ENCODE measurements at regions not wholly inside any gene's neighbourhood (a gene's known extent, or its start where the extent isn't known, plus 50 kb on each side); places are given as distances from the start of the nearest gene placed in this dataset.

DNA sequence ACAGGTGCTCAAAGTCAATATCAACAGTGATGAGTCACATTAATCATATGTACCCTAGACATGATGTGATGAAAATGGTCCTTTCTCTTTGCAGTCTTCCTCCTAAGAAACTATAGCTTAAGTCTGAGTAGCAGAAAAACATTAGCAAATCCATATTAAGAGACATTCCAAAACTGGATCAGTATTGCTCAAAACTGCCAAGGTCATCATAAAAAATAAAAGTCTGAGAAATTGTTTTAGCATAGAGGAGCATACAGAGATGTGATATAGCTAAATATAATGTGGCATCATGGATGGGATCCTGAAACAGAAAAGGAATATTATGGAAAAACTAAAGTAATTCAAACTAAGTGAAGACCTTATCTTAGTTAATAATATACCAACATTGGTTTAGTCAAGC is 1316.1 kb downstream of the SUCLG1 start:
- TF ChIP-seq POLR2AphosphoS2 (conservative IDR thresholded peaks at IDR 0.05; ENCODE audit: low read length) (no peak), CEBPB (IDR thresholded peaks at IDR 0.05) (no peak), RFX5 (IDR thresholded peaks at IDR 0.05) (no peak), SREBF2 (IDR thresholded peaks at IDR 0.05) (no peak), CTCF (IDR thresholded peaks at IDR 0.05) (no peak), CHD4 (IDR thresholded peaks at IDR 0.05; ENCODE audit: borderline replicate concordance) (no peak), KDM5A (IDR thresholded peaks at IDR 0.05) (no peak), NR3C1 (IDR thresholded peaks at IDR 0.05) (no peak), MAFK (IDR thresholded peaks at IDR 0.05; ENCODE audit: partially characterized antibody) (peak; percentile 79), HOXA7 (CRISPR knock-in tag; IDR thresholded peaks at IDR 0.05) (no peak), TP53 (CRISPR knock-in tag; IDR thresholded peaks at IDR 0.05) (no peak), RNF2 (IDR thresholded peaks at IDR 0.05; ENCODE audit: borderline replicate concordance, low read depth) (no peak)
- TF ChIP-seq, protein P1, sequence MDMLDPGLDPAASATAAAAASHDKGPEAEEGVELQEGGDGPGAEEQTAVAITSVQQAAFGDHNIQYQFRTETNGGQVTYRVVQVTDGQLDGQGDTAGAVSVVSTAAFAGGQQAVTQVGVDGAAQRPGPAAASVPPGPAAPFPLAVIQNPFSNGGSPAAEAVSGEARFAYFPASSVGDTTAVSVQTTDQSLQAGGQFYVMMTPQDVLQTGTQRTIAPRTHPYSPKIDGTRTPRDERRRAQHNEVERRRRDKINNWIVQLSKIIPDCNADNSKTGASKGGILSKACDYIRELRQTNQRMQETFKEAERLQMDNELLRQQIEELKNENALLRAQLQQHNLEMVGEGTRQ (IDR thresholded peaks at IDR 0.05): no peak
- TF ChIP-seq, protein P2, sequence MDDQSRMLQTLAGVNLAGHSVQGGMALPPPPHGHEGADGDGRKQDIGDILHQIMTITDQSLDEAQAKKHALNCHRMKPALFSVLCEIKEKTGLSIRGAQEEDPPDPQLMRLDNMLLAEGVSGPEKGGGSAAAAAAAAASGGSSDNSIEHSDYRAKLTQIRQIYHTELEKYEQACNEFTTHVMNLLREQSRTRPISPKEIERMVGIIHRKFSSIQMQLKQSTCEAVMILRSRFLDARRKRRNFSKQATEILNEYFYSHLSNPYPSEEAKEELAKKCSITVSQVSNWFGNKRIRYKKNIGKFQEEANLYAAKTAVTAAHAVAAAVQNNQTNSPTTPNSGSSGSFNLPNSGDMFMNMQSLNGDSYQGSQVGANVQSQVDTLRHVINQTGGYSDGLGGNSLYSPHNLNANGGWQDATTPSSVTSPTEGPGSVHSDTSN (IDR thresholded peaks at IDR 0.05): no peak
